ENCODE measurements at regions not wholly inside any gene's neighbourhood (a gene's known extent, or its start where the extent isn't known, plus 50 kb on each side); places are given as distances from the start of the nearest gene placed in this dataset.
A peak's percentile ranks its signal among the peaks of the same experiment; 100 is the strongest.
"Not testable (repeated sequence)": the region's sequence is repeated elsewhere in the genome, so short reads cannot be mapped to it uniquely, and the experiment has no call there.

GRCh38 chr15:38073178-38073946, 138.9 kb downstream of the TMCO5A start:
- DNase-seq, result no peak

GRCh38 chr15:38074029-38074428, 139.6 kb downstream of the TMCO5A start:
- no peak for DNase-seq

GRCh38 chr15:38075466-38075865, 141.0 kb downstream of the TMCO5A start:
- peak; percentile 71 for DNase-seq

GRCh38 chr15:38076786-38077185, 142.3 kb downstream of the TMCO5A start:
- peak; percentile 75 for DNase-seq

- no peak for DNase-seq
These were observed 144.8 kb downstream of the TMCO5A start for GRCh38 chr15:38079236-38079635.

GRCh38 chr15:38080651-38081275, 146.3 kb downstream of the TMCO5A start:
- no peak for DNase-seq

GRCh38 chr15:38084289-38084688, 149.8 kb downstream of the TMCO5A start:
- no peak for DNase-seq

- DNase-seq, result no peak
These were observed 150.7 kb downstream of the TMCO5A start for GRCh38 chr15:38085114-38085513.

- no peak for DNase-seq
These were observed 151.6 kb downstream of the TMCO5A start for GRCh38 chr15:38085931-38086568.

GRCh38 chr15:38086611-38087010, 152.2 kb downstream of the TMCO5A start:
- DNase-seq, result no peak

- no peak for DNase-seq
These were observed 154.5 kb downstream of the TMCO5A start for GRCh38 chr15:38088971-38089370.

- DNase-seq, result no peak
These were observed 155.8 kb downstream of the TMCO5A start for GRCh38 chr15:38090223-38090622.

GRCh38 chr15:38090678-38091077, 156.2 kb downstream of the TMCO5A start:
- no peak for DNase-seq

- no peak for DNase-seq
These were observed 156.7 kb downstream of the TMCO5A start for GRCh38 chr15:38091078-38091645.

- DNase-seq, result no peak
These were observed 158.7 kb upstream of the SPRED1 start for GRCh38 chr15:38093931-38094330.

- no peak for DNase-seq
These were observed 149.7 kb upstream of the SPRED1 start for GRCh38 chr15:38102972-38103371.

GRCh38 chr15:38103564-38103963, 149.1 kb upstream of the SPRED1 start:
- no peak for DNase-seq

- no peak for DNase-seq
These were observed 141.6 kb upstream of the SPRED1 start for GRCh38 chr15:38111070-38111469.

- DNase-seq, result no peak
These were observed 140.2 kb upstream of the SPRED1 start for GRCh38 chr15:38112406-38112805.

- DNase-seq, result no peak
These were observed 137.5 kb upstream of the SPRED1 start for GRCh38 chr15:38115121-38115520.

GRCh38 chr15:38117781-38118180, 134.9 kb upstream of the SPRED1 start:
- no peak for DNase-seq

GRCh38 chr15:38119865-38120264, 132.8 kb upstream of the SPRED1 start:
- not testable (repeated sequence) for DNase-seq

- DNase-seq, result no peak
These were observed 125.3 kb upstream of the SPRED1 start for GRCh38 chr15:38127306-38127771.
